B cell (primary cell): ENCODE measurements at regions not wholly inside any gene's neighbourhood (a gene's known extent, or its start where the extent isn't known, plus 50 kb on each side); places are given as distances from the start of the nearest gene placed in this dataset.

ENCODE experiments used
- CTCF ChIP-seq: fragments of 200-600 bp; IDR thresholded peaks from one replicate; pipeline ENCODE4 v1.8.0; 2022; ENCODE audit warnings: antibody characterized with exemption, mild to moderate bottlenecking
- EZH2 ChIP-seq: IDR thresholded peaks from 2 replicates; pipeline ENCODE4 v1.6.1; 2012; ENCODE audit warnings: borderline replicate concordance, low read depth, mild to moderate bottlenecking, moderate library complexity, low read length; ENCODE audit not compliant: insufficient read depth, poor library complexity, severe bottlenecking

GRCh38 chr12:46590991-46591703 is 218.6 kb upstream of the SLC38A2 start:
- TF ChIP-seq CTCF = no peak
- no peak for TF ChIP-seq EZH2
